ENCODE measurements at regions not wholly inside any gene's neighbourhood (a gene's known extent, or its start where the extent isn't known, plus 50 kb on each side); places are given as distances from the start of the nearest gene placed in this dataset.
"Not testable (repeated sequence)": the region's sequence is repeated elsewhere in the genome, so short reads cannot be mapped to it uniquely, and the experiment has no call there.

- DNase-seq, result no peak
Measured at GRCh38 chr10:80697926-80698325, 160.2 kb downstream of the SH2D4B start.

- peak; percentile 76 for DNase-seq
Measured at GRCh38 chr10:80699602-80700039, 161.9 kb downstream of the SH2D4B start.

GRCh38 chr10:80700252-80700651 is 162.6 kb downstream of the SH2D4B start:
- DNase-seq, result no peak

- DNase-seq, result no peak
Measured at GRCh38 chr10:80700760-80701444, 163.2 kb downstream of the SH2D4B start.

GRCh38 chr10:80701706-80702105 is 164.0 kb downstream of the SH2D4B start:
- DNase-seq, result no peak

GRCh38 chr10:80702143-80702542 is 164.4 kb downstream of the SH2D4B start:
- DNase-seq, result no peak

GRCh38 chr10:80705899-80706298 is 168.2 kb downstream of the SH2D4B start:
- DNase-seq, result no peak

- DNase-seq, result no peak
Measured at GRCh38 chr10:80708185-80708584, 170.5 kb downstream of the SH2D4B start.

GRCh38 chr10:80708808-80709207 is 171.1 kb downstream of the SH2D4B start:
- no peak for DNase-seq

GRCh38 chr10:80709866-80710265 is 172.2 kb downstream of the SH2D4B start:
- no peak for DNase-seq

- no peak for DNase-seq
Measured at GRCh38 chr10:80713398-80713928, 175.8 kb downstream of the SH2D4B start.

GRCh38 chr10:80714566-80714965 is 176.9 kb downstream of the SH2D4B start:
- no peak for DNase-seq

- DNase-seq, result no peak
Measured at GRCh38 chr10:80718024-80718423, 180.3 kb downstream of the SH2D4B start.

- DNase-seq, result no peak
Measured at GRCh38 chr10:80719935-80720334, 182.2 kb downstream of the SH2D4B start.

GRCh38 chr10:80720549-80720948 is 182.8 kb downstream of the SH2D4B start:
- DNase-seq, result no peak

GRCh38 chr10:80728354-80728753 is 190.7 kb downstream of the SH2D4B start:
- DNase-seq, result not testable (repeated sequence)

GRCh38 chr10:80729896-80730295 is 192.2 kb downstream of the SH2D4B start:
- DNase-seq, result no peak

- no peak for DNase-seq
Measured at GRCh38 chr10:80730522-80730921, 192.8 kb downstream of the SH2D4B start.

GRCh38 chr10:80734589-80734988 is 196.9 kb downstream of the SH2D4B start:
- no peak for DNase-seq

GRCh38 chr10:80737209-80737608 is 199.5 kb downstream of the SH2D4B start:
- DNase-seq, result no peak

GRCh38 chr10:80739328-80739727 is 201.6 kb downstream of the SH2D4B start:
- no peak for DNase-seq

- DNase-seq, result no peak
Measured at GRCh38 chr10:80739963-80740715, 202.4 kb downstream of the SH2D4B start.

GRCh38 chr10:80741278-80741677 is 203.6 kb downstream of the SH2D4B start:
- DNase-seq, result no peak

GRCh38 chr10:80750268-80750667 is 212.6 kb downstream of the SH2D4B start:
- no peak for DNase-seq

Measured in activated CD4-positive, alpha-beta T cell treated with anti-CD3 and anti-CD28 coated beads, Interleukin-2, amount 50 U/mL, for 16 hours (primary cell).